CD14-positive monocyte (primary cell): ENCODE measurements at regions not wholly inside any gene's neighbourhood (a gene's known extent, or its start where the extent isn't known, plus 50 kb on each side); places are given as distances from the start of the nearest gene placed in this dataset.

Experiments
- DNase-seq, 3 donors: peaks; one replicate each; pipeline ENCODE4 v3.0.0-alpha.2; 2011 to 2022
- H2AFZ ChIP-seq: 2 replicates; pipeline ENCODE4 v1.6.0; 2012; ENCODE audit warnings: mild to moderate bottlenecking, low read depth, low read length, inconsistent platforms; ENCODE audit not compliant: insufficient read depth, poor library complexity, severe bottlenecking
- H3K27ac ChIP-seq, 2 donors: 1 replicate in 1 of 2; 2 replicates in 1 of 2; pipeline ENCODE4 v1.5.1; 2012 to 2013; ENCODE audit warnings: low read length in 2 of 2, control low read depth in 1 of 2, inconsistent platforms in 1 of 2, low read depth in 1 of 2, mild to moderate bottlenecking in 1 of 2
- H3K27me3 ChIP-seq, 2 donors: one replicate each; pipeline versions ENCODE4 v1.6.0 to v1.6.1; 2011 to 2013; ENCODE audit warnings: low read length in 2 of 2; ENCODE audit not compliant: control insufficient read depth in 2 of 2, insufficient read depth in 2 of 2
- H3K36me3 ChIP-seq, 2 donors: replicated peaks in 1 of 2; 1 replicate in 1 of 2; 2 replicates in 1 of 2; pipeline versions ENCODE4 v1.5.1 to v1.6.1; 2012 to 2013; ENCODE audit warnings: low read length in 2 of 2, control low read depth in 1 of 2, inconsistent platforms in 1 of 2, mild to moderate bottlenecking in 1 of 2; ENCODE audit not compliant: insufficient read depth in 2 of 2, control insufficient read depth in 1 of 2
- H3K4me1 ChIP-seq, 2 donors: 1 replicate in 1 of 2; 2 replicates in 1 of 2; pipeline versions ENCODE4 v1.5.1 to v1.6.1; 2012 to 2013; ENCODE audit warnings: low read length in 2 of 2, control low read depth in 1 of 2, inconsistent platforms in 1 of 2, mild to moderate bottlenecking in 1 of 2, moderate library complexity in 1 of 2; ENCODE audit not compliant: insufficient read depth in 2 of 2, control insufficient read depth in 1 of 2
- H3K4me2 ChIP-seq: replicated peaks from 2 replicates; pipeline ENCODE3; 2012; ENCODE audit warnings: low read length, moderate library complexity, mild to moderate bottlenecking; ENCODE audit not compliant: poor library complexity, severe bottlenecking; ENCODE audit errors: extremely low read depth
- H3K4me3 ChIP-seq, 3 experiments: fragments of 200-600 bp in 1 of 3; sonication (generic) in 1 of 3; replicated peaks in 1 of 3; 1 replicate in 2 of 3; 2 replicates in 1 of 3; pipeline ENCODE4 v1.5.1; 2011 to 2013; ENCODE audit warnings: low read length in 3 of 3, mild to moderate bottlenecking in 3 of 3, control low read depth in 2 of 3, low read depth in 2 of 3, inconsistent platforms in 1 of 3, moderate library complexity in 1 of 3
- H3K79me2 ChIP-seq: 2 replicates; pipeline ENCODE4 v1.6.0; 2012; ENCODE audit warnings: mild to moderate bottlenecking, control low read depth, inconsistent platforms, low read length, moderate library complexity; ENCODE audit not compliant: insufficient read depth
- H3K9ac ChIP-seq: 2 replicates; pipeline ENCODE4 v1.6.0; 2017; ENCODE audit warnings: low read length, mild to moderate bottlenecking; ENCODE audit not compliant: insufficient read depth, poor library complexity, severe bottlenecking
- H3K9me3 ChIP-seq, 2 donors: replicated peaks in 1 of 2; 1 replicate in 1 of 2; 2 replicates in 1 of 2; pipeline versions ENCODE4 v1.5.1 to v1.6.1; 2012 to 2013; ENCODE audit warnings: low read length in 2 of 2, control low read depth in 1 of 2; ENCODE audit not compliant: control insufficient read depth in 1 of 2, insufficient read depth in 1 of 2
- H4K20me1 ChIP-seq: 2 replicates; pipeline ENCODE4 v1.6.0; 2012; ENCODE audit warnings: mild to moderate bottlenecking, low read length, control low read depth, moderate library complexity; ENCODE audit not compliant: insufficient read depth
- H3K27ac Mint-ChIP-seq, 7 donors: one replicate each; pipeline ENCODE4 v1.8.0; 2020; ENCODE audit warnings: mild to moderate bottlenecking in 7 of 7, mixed read lengths in 7 of 7, moderate library complexity in 6 of 7, inconsistent platforms in 2 of 7
- H3K27me3 Mint-ChIP-seq, 3 donors: one replicate each; pipeline ENCODE4 v1.8.0; 2021 to 2022; ENCODE audit warnings: low read depth in 3 of 3, mild to moderate bottlenecking in 3 of 3, mixed read lengths in 3 of 3, moderate library complexity in 3 of 3, inconsistent platforms in 1 of 3
- H3K36me3 Mint-ChIP-seq, 2 donors: one replicate each; pipeline ENCODE4 v1.8.0; 2020; ENCODE audit warnings: mixed read lengths in 2 of 2, inconsistent platforms in 1 of 2, mild to moderate bottlenecking in 1 of 2
- H3K4me1 Mint-ChIP-seq: one replicate; pipeline ENCODE4 v1.8.0; 2020; ENCODE audit warnings: mild to moderate bottlenecking, mixed read lengths
- H3K4me3 Mint-ChIP-seq, 2 donors: one replicate each; pipeline ENCODE4 v1.8.0; 2020; ENCODE audit warnings: mild to moderate bottlenecking in 2 of 2, mixed read lengths in 2 of 2, moderate library complexity in 1 of 2
- H3K9me3 Mint-ChIP-seq, 7 donors: one replicate each; pipeline ENCODE4 v1.8.0; 2020 to 2022; ENCODE audit warnings: mixed read lengths in 7 of 7, mild to moderate bottlenecking in 6 of 7, moderate library complexity in 6 of 7, inconsistent platforms in 2 of 7
- WGBS: methylation state at CpG from one replicate; pipeline ENCODE4 v1.1.5; 2013; ENCODE audit warnings: missing lambda C conversion rate; ENCODE audit not compliant: insufficient coverage; 5-methylcytosine and 5-hydroxymethylcytosine counted together
- intact Hi-C, 2 donors: fragments of 100-400 bp; cut with micrococcal nuclease; formaldehyde crosslinking; loops; one replicate each; pipeline versions ENCODE4 v1.15.0 to v1.15.1; 2023
- TF ChIP-seq, protein P1 (sequence below): fragments of 200-600 bp; IDR thresholded peaks from one replicate; pipeline ENCODE4 v1.8.0; 2022; ENCODE audit warnings: antibody characterized with exemption, mild to moderate bottlenecking

DNA sequence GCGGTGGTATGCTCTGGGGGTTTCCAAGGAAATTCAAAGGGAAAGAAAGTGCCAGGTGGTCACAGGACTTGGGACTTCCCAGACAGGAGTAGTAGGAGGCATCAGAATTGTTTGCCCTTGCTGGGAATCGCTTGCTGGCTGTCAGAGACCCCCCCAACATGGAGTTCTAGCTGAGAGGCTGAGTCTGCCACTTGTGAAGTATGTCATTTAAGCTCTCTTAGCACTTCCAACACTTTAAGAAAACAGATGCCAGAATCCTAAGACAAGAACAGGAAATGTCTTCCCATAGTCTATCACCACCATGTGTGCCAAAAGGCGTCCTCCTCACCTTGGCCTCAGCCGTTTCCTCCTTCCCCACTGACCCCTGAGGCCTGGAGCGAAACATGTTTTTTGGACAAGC, 193.8 kb upstream of the IRX3 start:
- no peaks in the 10 kb centered on the region for H3K9me3 ChIP-seq
- no peak overlapping the region for H3K4me3 ChIP-seq
- no peak overlapping the region for H3K27ac ChIP-seq
- no peaks in the 10 kb centered on the region for H3K79me2 ChIP-seq
- WGBS, result 80% methylated on average over 1 of the region's 5 CpGs
- H4K20me1 ChIP-seq, result no peaks in the 10 kb centered on the region
- no peaks in the 10 kb centered on the region for H3K4me1 ChIP-seq
- no peak overlapping the region for H2AFZ ChIP-seq
- H3K36me3 ChIP-seq, result no peaks in the 10 kb centered on the region
- peaks cover 10 to 16% (median 10%) of the 10 kb centered on the region in 3 donors for H3K27me3 Mint-ChIP-seq
- H3K27ac Mint-ChIP-seq, result no peak overlapping the region
- H3K36me3 Mint-ChIP-seq, result no peaks in the 10 kb centered on the region
- DNase-seq, result no peak
- no peak overlapping the region for H3K9ac ChIP-seq
- no peak overlapping the region for H3K4me3 Mint-ChIP-seq
- H3K27me3 ChIP-seq, result no peaks in the 10 kb centered on the region
- peaks cover 0 to 7% (median 2%) of the 10 kb centered on the region in 7 donors for H3K9me3 Mint-ChIP-seq
- H3K4me1 Mint-ChIP-seq, result no peaks in the 10 kb centered on the region
- TF ChIP-seq, protein P1, sequence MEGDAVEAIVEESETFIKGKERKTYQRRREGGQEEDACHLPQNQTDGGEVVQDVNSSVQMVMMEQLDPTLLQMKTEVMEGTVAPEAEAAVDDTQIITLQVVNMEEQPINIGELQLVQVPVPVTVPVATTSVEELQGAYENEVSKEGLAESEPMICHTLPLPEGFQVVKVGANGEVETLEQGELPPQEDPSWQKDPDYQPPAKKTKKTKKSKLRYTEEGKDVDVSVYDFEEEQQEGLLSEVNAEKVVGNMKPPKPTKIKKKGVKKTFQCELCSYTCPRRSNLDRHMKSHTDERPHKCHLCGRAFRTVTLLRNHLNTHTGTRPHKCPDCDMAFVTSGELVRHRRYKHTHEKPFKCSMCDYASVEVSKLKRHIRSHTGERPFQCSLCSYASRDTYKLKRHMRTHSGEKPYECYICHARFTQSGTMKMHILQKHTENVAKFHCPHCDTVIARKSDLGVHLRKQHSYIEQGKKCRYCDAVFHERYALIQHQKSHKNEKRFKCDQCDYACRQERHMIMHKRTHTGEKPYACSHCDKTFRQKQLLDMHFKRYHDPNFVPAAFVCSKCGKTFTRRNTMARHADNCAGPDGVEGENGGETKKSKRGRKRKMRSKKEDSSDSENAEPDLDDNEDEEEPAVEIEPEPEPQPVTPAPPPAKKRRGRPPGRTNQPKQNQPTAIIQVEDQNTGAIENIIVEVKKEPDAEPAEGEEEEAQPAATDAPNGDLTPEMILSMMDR, result no peak
- intact Hi-C loops, result no loop called here
- no peak overlapping the region for H3K4me2 ChIP-seq

DNA sequence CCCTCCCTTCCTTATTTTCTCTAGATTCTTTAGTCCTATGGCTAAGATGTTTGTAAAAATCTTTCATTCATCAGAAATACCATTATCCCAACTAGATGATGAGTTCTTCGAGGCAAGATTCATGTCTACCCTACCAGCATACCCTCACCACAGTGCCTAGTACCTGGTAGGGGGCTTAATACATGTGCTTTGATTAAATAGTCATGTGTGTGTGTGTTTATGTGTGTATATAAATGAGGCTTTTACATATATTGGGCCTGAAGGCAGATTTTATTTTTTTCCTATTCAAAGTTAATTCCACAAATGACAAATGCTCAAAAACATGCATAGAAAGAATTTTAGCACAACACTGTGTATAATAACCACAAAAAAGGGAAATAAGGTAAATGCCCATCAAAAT, 193.0 kb upstream of the IRX3 start:
- DNase-seq, result no peak
- Mint-ChIP-seq H3K4me3 (no peak overlapping the region), H3K27me3 (peaks cover 10 to 16% (median 12%) of the 10 kb centered on the region in 3 donors), H3K27ac (no peak overlapping the region), H3K4me1 (no peaks in the 10 kb centered on the region), H3K9me3 (peaks cover 0 to 7% (median 2%) of the 10 kb centered on the region in 7 donors), H3K36me3 (no peaks in the 10 kb centered on the region)
- Histone ChIP-seq H3K27me3 (no peaks in the 10 kb centered on the region), H3K27ac (no peak overlapping the region), H3K79me2 (no peaks in the 10 kb centered on the region), H3K4me2 (no peak overlapping the region), H2AFZ (no peak overlapping the region), H3K4me1 (no peaks in the 10 kb centered on the region), H3K36me3 (no peaks in the 10 kb centered on the region), H4K20me1 (no peaks in the 10 kb centered on the region), H3K9me3 (no peaks in the 10 kb centered on the region), H3K4me3 (no peak overlapping the region), H3K9ac (no peak overlapping the region)
- WGBS, result no CpG with 5 or more reads among the region's 1 CpG
- TF ChIP-seq, protein P1, result no peak
- intact Hi-C loops, result no loop called here
